Ovary (tissue), 1 donor: ENCODE measurements at regions not wholly inside any gene's neighbourhood (a gene's known extent, or its start where the extent isn't known, plus 50 kb on each side); places are given as distances from the start of the nearest gene placed in this dataset.

Source experiments
- EP300 ChIP-seq: sonication (generic); formaldehyde crosslinking; IDR thresholded peaks from one replicate; pipeline ENCODE4 v1.6.1; 2017; ENCODE audit warnings: antibody characterized with exemption
- POLR2A ChIP-seq: fragments of 450-650 bp; IDR thresholded peaks from one replicate; pipeline ENCODE4 v1.6.1; 2017; ENCODE audit warnings: antibody characterized with exemption, mild to moderate bottlenecking, moderate library complexity

DNA sequence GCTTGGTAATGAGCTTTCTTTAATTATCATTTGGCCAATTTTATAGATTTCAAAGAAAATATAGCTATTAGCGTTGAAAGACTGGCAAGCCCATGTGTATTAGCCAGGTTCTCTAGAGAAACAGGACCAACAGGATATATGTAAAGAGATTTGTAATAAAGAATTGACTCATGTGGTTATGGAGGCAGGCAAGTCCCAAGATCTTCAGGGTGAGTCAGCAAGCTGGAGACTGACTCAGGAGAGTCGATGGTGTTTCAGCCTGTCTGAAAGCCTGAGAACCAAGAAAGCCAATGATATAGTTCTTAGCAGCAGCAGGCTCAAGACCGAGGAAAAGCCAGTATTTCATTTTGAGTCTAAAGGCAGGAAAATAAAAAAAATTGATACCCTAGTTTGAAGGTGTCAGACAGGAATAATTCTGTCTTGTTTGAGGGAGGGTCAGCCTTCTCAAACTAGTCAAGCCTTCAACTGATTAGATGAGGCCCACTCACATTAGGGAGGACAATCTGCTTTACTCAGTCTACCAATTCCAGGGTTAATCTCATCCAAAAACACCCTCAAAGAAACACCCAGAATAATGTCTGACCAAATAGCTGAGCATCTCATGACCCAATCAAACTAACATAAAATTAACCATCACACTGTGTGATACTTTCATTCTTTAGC lies 78.3 kb upstream of the CRIM1 start:
- TF ChIP-seq POLR2A, result no peak
- TF ChIP-seq EP300, result no peak
